IPS DF 6.9 (cell line): ENCODE measurements at regions not wholly inside any gene's neighbourhood (a gene's known extent, or its start where the extent isn't known, plus 50 kb on each side); places are given as distances from the start of the nearest gene placed in this dataset.

Experiments used
- DNase-seq: peaks from one replicate; pipeline ENCODE4 v3.0.0-alpha.2; 2013; ENCODE audit warnings: low read depth, low spot score
- H3K27ac ChIP-seq: one replicate; pipeline ENCODE4 v1.5.1; 2013; ENCODE audit warnings: low read length, control low read depth
- H3K27me3 ChIP-seq: 2 replicates; pipeline ENCODE4 v1.6.1; 2013; ENCODE audit warnings: mild to moderate bottlenecking, low read length; ENCODE audit not compliant: control insufficient read depth, insufficient read depth
- H3K36me3 ChIP-seq: 2 replicates; pipeline ENCODE4 v1.6.1; 2013; ENCODE audit warnings: low read length; ENCODE audit not compliant: control insufficient read depth, insufficient read depth
- H3K4me1 ChIP-seq: 2 replicates; pipeline ENCODE4 v1.6.1; 2013; ENCODE audit warnings: low read length; ENCODE audit not compliant: control insufficient read depth, insufficient read depth
- H3K4me3 ChIP-seq: 2 replicates; pipeline ENCODE4 v1.5.1; 2013; ENCODE audit warnings: mild to moderate bottlenecking, low read length
- H3K9me3 ChIP-seq: 2 replicates; pipeline ENCODE4 v1.6.1; 2013; ENCODE audit warnings: low read length, inconsistent platforms; ENCODE audit not compliant: control insufficient read depth, insufficient read depth
- WGBS: extraction: QIAGEN DNeasy Blood & Tissue Kit; methylation state at CpG from one replicate; pipeline ENCODE4 v1.1.7; 2013; ENCODE audit warnings: mixed read lengths, missing lambda C conversion rate; ENCODE audit not compliant: insufficient read length, insufficient coverage; 5-methylcytosine and 5-hydroxymethylcytosine counted together

GRCh38 chr6:138605958-138606357 lies 106.7 kb upstream of the NHSL1 start:
- Histone ChIP-seq H3K27me3 (no peaks in the 10 kb centered on the region), H3K9me3 (no peaks in the 10 kb centered on the region), H3K36me3 (no peaks in the 10 kb centered on the region), H3K27ac (no peak overlapping the region), H3K4me1 (no peaks in the 10 kb centered on the region), H3K4me3 (no peak overlapping the region)
- 100% methylated on average over 1 of the region's 1 CpG for WGBS
- no peak for DNase-seq

- WGBS, result 100% methylated on average over 1 of the region's 10 CpGs
- no peaks in the 10 kb centered on the region for H3K4me1 ChIP-seq
- H3K27me3 ChIP-seq, result no peaks in the 10 kb centered on the region
- H3K9me3 ChIP-seq, result no peaks in the 10 kb centered on the region
- DNase-seq, result no peak
- no peak overlapping the region for H3K27ac ChIP-seq
- no peak overlapping the region for H3K4me3 ChIP-seq
- no peaks in the 10 kb centered on the region for H3K36me3 ChIP-seq
These were observed 108.5 kb upstream of the NHSL1 start for GRCh38 chr6:138607478-138608433.

- no peaks in the 10 kb centered on the region for H3K36me3 ChIP-seq
- no peak overlapping the region for H3K27ac ChIP-seq
- WGBS, result no CpG with 5 or more reads among the region's 1 CpG
- DNase-seq, result no peak
- no peaks in the 10 kb centered on the region for H3K27me3 ChIP-seq
- H3K4me3 ChIP-seq, result no peak overlapping the region
- no peaks in the 10 kb centered on the region for H3K4me1 ChIP-seq
- H3K9me3 ChIP-seq, result no peaks in the 10 kb centered on the region
These were observed 109.6 kb upstream of the NHSL1 start for GRCh38 chr6:138608896-138609295.

DNA sequence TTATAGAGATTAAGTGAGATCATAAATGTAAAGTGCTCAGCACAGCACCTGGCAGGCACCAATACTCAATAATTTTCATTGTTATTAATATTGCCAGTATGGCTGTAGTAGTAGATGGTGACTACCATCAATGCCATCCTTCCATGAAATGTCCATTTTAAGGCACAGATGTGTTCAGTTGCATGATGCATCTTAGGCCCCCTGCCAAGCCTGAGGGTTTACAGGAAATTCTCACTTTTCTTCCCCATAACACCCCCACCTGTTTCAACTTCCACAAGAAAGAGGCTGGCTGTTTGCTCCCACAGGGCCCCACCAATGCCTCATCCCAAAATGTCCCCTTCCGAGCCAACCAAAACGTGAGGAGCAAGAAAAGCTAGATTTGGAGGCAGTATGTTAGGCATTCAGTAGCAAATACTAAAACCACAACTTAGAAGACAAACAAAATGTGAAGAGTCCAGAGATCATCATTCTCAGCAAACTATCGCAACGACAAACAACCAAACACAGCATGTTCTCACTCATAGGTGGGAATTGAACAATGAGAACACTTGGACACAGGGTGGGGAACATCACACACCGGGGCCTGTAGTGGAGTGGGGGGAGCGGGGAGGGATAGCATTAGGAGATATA lies 110.6 kb upstream of the NHSL1 start:
- H3K27me3 ChIP-seq, result no peaks in the 10 kb centered on the region
- no peaks in the 10 kb centered on the region for H3K36me3 ChIP-seq
- WGBS, result no CpG with 5 or more reads among the region's 6 CpGs
- no peak for DNase-seq
- H3K9me3 ChIP-seq, result no peaks in the 10 kb centered on the region
- no peak overlapping the region for H3K27ac ChIP-seq
- H3K4me1 ChIP-seq, result no peaks in the 10 kb centered on the region
- H3K4me3 ChIP-seq, result no peak overlapping the region

DNA sequence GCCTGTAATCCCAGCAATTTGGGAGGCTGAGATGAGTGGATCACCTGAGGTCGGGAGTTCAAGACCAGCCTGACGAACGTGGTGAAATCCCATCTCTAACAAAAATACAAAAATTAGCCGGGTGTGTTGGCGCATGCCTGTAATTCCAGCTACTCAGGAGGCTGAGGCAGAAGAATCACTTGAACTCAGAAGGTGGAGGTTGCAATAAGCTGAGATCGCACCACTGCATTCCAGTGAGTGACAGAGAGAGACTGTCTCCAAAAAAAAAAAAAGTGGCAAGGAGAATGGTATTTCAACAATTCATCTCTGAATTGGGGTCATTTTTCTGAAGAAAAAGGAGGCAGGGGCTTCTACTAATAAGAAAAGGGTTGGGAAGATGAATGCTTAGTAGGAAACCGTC lies 111.5 kb upstream of the NHSL1 start:
- Histone ChIP-seq H3K27ac (no peak overlapping the region), H3K4me1 (no peaks in the 10 kb centered on the region)
- WGBS, result no CpG with 5 or more reads among the region's 7 CpGs

DNA sequence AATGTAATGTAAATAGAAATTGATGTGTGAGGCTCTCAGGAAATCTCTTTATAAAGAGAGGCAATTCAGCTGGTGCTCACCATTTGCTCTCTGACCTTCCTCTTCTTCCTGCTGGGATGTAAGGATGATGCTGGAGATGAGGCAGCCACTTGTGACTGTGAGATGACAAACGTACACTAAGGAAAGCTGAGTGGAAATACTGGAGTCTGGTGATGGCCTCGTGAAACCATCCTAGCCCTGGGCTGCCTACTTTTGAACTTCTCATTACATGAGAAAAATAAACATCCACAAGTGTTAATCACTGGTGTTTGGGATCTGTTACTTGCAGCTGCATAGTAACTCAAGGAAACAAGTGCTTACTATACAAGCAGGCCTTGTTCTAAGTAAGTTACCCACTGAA lies 114.9 kb upstream of the NHSL1 start:
- no peaks in the 10 kb centered on the region for H3K36me3 ChIP-seq
- DNase-seq, result no peak
- no peak overlapping the region for H3K4me3 ChIP-seq
- H3K27ac ChIP-seq, result no peak overlapping the region
- no peaks in the 10 kb centered on the region for H3K27me3 ChIP-seq
- WGBS, result no CpG with 5 or more reads among the region's 2 CpGs
- H3K9me3 ChIP-seq, result no peaks in the 10 kb centered on the region
- no peaks in the 10 kb centered on the region for H3K4me1 ChIP-seq

More for the DNA sequence above, 111.5 kb upstream of the NHSL1 start:
- no peaks in the 10 kb centered on the region for H3K9me3 ChIP-seq
- H3K36me3 ChIP-seq, result no peaks in the 10 kb centered on the region
- H3K27me3 ChIP-seq, result no peaks in the 10 kb centered on the region
- no peak for DNase-seq
- H3K4me3 ChIP-seq, result no peak overlapping the region

GRCh38 chr6:138618168-138618567 lies 118.9 kb upstream of the NHSL1 start:
- H3K27me3 ChIP-seq, result no peaks in the 10 kb centered on the region
- WGBS, result no CpG with 5 or more reads among the region's 3 CpGs
- no peak for DNase-seq

GRCh38 chr6:138620630-138621029 lies 121.3 kb upstream of the NHSL1 start:
- H3K4me1 ChIP-seq, result peaks cover 3% of the 10 kb centered on the region; the same call in 1 of the 2 replicates
- H3K27me3 ChIP-seq, result no peaks in the 10 kb centered on the region
- WGBS, result no CpG with 5 or more reads among the region's 3 CpGs
- H3K36me3 ChIP-seq, result no peaks in the 10 kb centered on the region
- H3K27ac ChIP-seq, result no peak overlapping the region
- H3K9me3 ChIP-seq, result no peaks in the 10 kb centered on the region
- H3K4me3 ChIP-seq, result no peak overlapping the region
- DNase-seq, result no peak

More at GRCh38 chr6:138618168-138618567, 118.9 kb upstream of the NHSL1 start:
- Histone ChIP-seq H3K36me3 (no peaks in the 10 kb centered on the region), H3K4me1 (peaks cover 3% of the 10 kb centered on the region; the same call in 1 of the 2 replicates), H3K4me3 (no peak overlapping the region), H3K9me3 (no peaks in the 10 kb centered on the region), H3K27ac (no peak overlapping the region)

GRCh38 chr6:138622967-138623366 lies 123.7 kb upstream of the NHSL1 start:
- Histone ChIP-seq H3K9me3 (no peaks in the 10 kb centered on the region), H3K36me3 (no peaks in the 10 kb centered on the region), H3K4me3 (no peak overlapping the region), H3K27me3 (no peaks in the 10 kb centered on the region), H3K27ac (no peak overlapping the region), H3K4me1 (peaks cover 3% of the 10 kb centered on the region; the same call in 1 of the 2 replicates)
- DNase-seq, result no peak
- WGBS, result no CpG with 5 or more reads among the region's 5 CpGs

GRCh38 chr6:138631566-138631965 lies 132.3 kb upstream of the NHSL1 start:
- H3K9me3 ChIP-seq, result no peaks in the 10 kb centered on the region
- H3K4me1 ChIP-seq, result no peaks in the 10 kb centered on the region
- H3K36me3 ChIP-seq, result no peaks in the 10 kb centered on the region
- DNase-seq, result no peak
- no peak overlapping the region for H3K27ac ChIP-seq
- WGBS, result no CpG with 5 or more reads among the region's 3 CpGs
- no peaks in the 10 kb centered on the region for H3K27me3 ChIP-seq
- H3K4me3 ChIP-seq, result no peak overlapping the region
